HG02943 (cell line): ENCODE measurements at regions not wholly inside any gene's neighbourhood (a gene's known extent, or its start where the extent isn't known, plus 50 kb on each side); places are given as distances from the start of the nearest gene placed in this dataset.
"Not testable (repeated sequence)": the region's sequence is repeated elsewhere in the genome, so short reads cannot be mapped to it uniquely, and the experiment has no call there.

Source experiments
- ATAC-seq: cut with Tn5 transposase; IDR thresholded peaks from one replicate; pipeline ENCODE4 v1.9.1; 2021; ENCODE audit warnings: mild to moderate bottlenecking, low read depth, moderate library complexity; ENCODE audit not compliant: unreplicated experiment

- no peak for ATAC-seq
Measured at GRCh38 chr6:47405273-47405672, 72.3 kb upstream of the CD2AP start.

- ATAC-seq = no peak
Measured at GRCh38 chr6:47407300-47408281, 70.0 kb upstream of the CD2AP start.

- ATAC-seq = peak; percentile 62
Measured at GRCh38 chr6:47413752-47414422, 63.7 kb upstream of the CD2AP start.

GRCh38 chr6:47414423-47415167 is 63.0 kb upstream of the CD2AP start:
- ATAC-seq = peak; percentile 75

GRCh38 chr6:47416396-47417345 is 60.9 kb upstream of the CD2AP start:
- ATAC-seq = no peak

GRCh38 chr6:47419621-47420020 is 58.0 kb upstream of the CD2AP start:
- no peak for ATAC-seq

GRCh38 chr6:47420394-47421371 is 56.9 kb upstream of the CD2AP start:
- ATAC-seq = no peak

- no peak for ATAC-seq
Measured at GRCh38 chr6:47423079-47423478, 54.5 kb upstream of the CD2AP start.

- no peak for ATAC-seq
Measured at GRCh38 chr6:47424436-47424836, 53.2 kb upstream of the CD2AP start.

GRCh38 chr6:47425724-47426123 is 51.9 kb upstream of the CD2AP start:
- ATAC-seq = not testable (repeated sequence)

GRCh38 chr6:47426524-47427302 is 50.9 kb upstream of the CD2AP start:
- no peak for ATAC-seq

- no peak for ATAC-seq
Measured at GRCh38 chr6:47427680-47428079, 49.9 kb upstream of the CD2AP start.
